ENCODE measurements at regions not wholly inside any gene's neighbourhood (a gene's known extent, or its start where the extent isn't known, plus 50 kb on each side); places are given as distances from the start of the nearest gene placed in this dataset.
"Not testable (repeated sequence)": the region's sequence is repeated elsewhere in the genome, so short reads cannot be mapped to it uniquely, and the experiment has no call there.

DNA sequence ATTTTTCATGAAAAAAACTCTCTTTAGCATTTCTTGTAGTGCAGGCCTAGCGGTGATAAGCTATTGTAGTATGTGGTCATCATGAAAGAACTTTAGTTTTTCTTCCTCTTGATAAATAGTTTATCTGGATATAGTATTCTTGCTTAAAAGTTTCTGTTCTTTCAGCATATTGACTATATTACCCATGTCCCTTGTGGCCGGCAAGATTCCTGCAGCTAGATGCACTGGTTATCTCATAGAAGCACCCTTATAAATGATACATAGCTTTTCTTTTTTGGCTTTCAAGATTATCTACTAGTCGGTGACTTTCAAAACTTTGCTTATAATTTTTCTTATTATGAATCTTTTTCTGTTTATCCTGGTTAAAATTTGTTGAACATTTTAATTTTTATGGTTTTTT, 234.8 kb downstream of the ALG10 start:
- TF ChIP-seq FOXP2 (optimal IDR thresholded peaks at IDR 0.05; ENCODE audit: control extremely low read depth, extremely low read length, insufficient read depth) (no peak), EZH2 (IDR thresholded peaks at IDR 0.05) (no peak), POLR2AphosphoS5 (IDR thresholded peaks at IDR 0.05; ENCODE audit: borderline replicate concordance, low read depth, low read length) (no peak)
- Histone ChIP-seq H3K4me3 (no peak overlapping the region), H3K36me3 (ENCODE audit: insufficient read depth, low read length) (no peaks in the 10 kb centered on the region), H3K9me3 (ENCODE audit: low read depth, low read length) (no peaks in the 10 kb centered on the region), H3K27ac (no peak overlapping the region), H3K9ac (ENCODE audit: insufficient read length) (no peak overlapping the region)
- no peak for DNase-seq (ENCODE audit: low read depth, low spot score)

DNA sequence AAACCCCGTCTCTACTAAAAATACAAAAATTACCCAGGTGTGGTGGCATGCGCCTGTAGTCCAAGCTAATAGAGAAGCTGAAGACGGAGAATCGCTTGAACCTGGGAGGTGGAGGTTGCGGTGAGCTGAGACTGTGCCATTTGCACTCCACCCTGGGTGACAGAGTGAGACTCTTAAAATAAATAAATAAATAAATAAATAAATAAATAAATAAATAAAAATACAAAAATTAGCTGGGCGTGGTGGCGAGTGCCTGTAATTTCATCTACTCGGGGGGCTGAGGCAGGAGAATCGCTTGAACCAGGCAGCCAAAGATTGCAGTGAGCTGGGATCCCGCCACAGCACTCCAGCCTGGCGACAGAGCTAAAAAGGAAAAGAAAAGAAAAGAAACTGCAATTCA, 239.8 kb downstream of the ALG10 start:
- not testable (repeated sequence) for H3K36me3 ChIP-seq (ENCODE audit: insufficient read depth, low read length); DNase-seq (ENCODE audit: low read depth, low spot score); H3K27ac ChIP-seq; H3K9ac ChIP-seq (ENCODE audit: insufficient read length); H3K9me3 ChIP-seq (ENCODE audit: low read depth, low read length); H3K4me3 ChIP-seq

DNA sequence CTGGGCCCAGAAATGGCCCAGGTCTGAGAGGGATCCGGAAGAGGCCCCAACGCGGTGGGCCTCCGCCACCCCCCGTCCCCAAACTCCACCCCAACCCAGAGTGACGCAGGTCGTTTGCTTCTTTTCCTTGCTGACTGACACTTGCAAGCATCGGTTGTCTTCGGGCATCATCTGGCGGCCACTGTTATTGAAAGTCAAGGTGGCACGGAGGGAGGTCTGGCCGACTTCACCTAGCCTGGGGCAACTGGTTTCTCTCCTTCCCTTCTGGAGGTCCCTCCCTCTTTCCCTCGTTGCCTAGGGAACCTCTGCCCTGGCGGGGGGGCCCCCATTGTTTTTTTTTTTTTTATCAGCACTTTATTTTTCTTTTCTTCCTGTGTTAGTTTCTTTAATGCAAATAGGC, 241.8 kb downstream of the ALG10 start:
- TF ChIP-seq EZH2 (IDR thresholded peaks at IDR 0.05) (no peak), FOXP2 (optimal IDR thresholded peaks at IDR 0.05; ENCODE audit: control extremely low read depth, extremely low read length, insufficient read depth) (no peak), POLR2AphosphoS5 (IDR thresholded peaks at IDR 0.05; ENCODE audit: borderline replicate concordance, low read depth, low read length) (no peak)
- no peak overlapping the region for H3K27ac ChIP-seq

DNA sequence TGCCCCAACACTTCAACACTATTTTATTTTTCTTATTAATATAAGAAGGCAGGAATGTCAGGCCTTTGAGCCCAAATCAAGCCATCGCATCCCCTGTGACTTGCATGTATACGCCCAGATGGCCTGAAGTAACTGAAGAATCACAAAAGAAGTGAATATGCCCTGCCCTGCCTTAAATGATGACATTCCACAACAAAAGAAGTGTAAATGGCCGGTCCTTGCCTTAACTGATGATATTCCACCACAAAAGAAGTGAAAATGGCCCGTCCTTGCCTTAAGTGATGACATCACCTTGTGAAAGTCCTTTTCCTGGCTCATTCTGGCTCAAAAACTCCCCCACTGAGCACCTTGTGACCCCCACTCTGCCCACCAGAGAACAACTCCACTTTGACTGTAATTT, 251.4 kb downstream of the ALG10 start:
- H3K27ac ChIP-seq; DNase-seq (ENCODE audit: low read depth, low spot score); H3K36me3 ChIP-seq (ENCODE audit: insufficient read depth, low read length); H3K9me3 ChIP-seq (ENCODE audit: low read depth, low read length); H3K4me3 ChIP-seq; H3K9ac ChIP-seq (ENCODE audit: insufficient read length): not testable (repeated sequence)

More for the DNA sequence above, 241.8 kb downstream of the ALG10 start:
- no peak for DNase-seq (ENCODE audit: low read depth, low spot score)
- Histone ChIP-seq H3K9ac (ENCODE audit: insufficient read length) (no peak overlapping the region), H3K36me3 (ENCODE audit: insufficient read depth, low read length) (no peaks in the 10 kb centered on the region), H3K4me3 (no peak overlapping the region), H3K9me3 (ENCODE audit: low read depth, low read length) (no peaks in the 10 kb centered on the region)

DNA sequence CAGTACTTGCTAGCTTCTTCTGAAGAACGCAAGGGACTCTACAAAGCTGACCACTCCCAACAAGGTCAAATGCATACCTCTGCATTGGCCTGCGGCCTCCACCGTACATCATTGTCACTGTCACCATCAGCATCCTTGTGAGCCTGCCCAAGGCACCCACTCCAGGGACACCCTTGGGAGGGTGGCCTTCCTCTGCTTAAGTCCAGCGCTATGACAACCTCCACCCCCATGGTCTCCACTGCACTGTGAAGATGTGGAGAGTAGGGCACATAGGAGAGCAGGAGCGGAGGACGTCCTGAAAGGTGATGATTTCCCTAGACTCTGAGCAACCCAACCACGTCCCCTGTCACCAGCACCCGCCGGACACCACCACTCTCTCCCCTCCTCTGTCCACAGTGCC, 252.8 kb downstream of the ALG10 start:
- H3K27ac ChIP-seq = no peak overlapping the region
- no peak overlapping the region for H3K4me3 ChIP-seq
- H3K9me3 ChIP-seq (ENCODE audit: low read depth, low read length) = no peaks in the 10 kb centered on the region
- no peaks in the 10 kb centered on the region for H3K36me3 ChIP-seq (ENCODE audit: insufficient read depth, low read length)
- TF ChIP-seq EZH2 (IDR thresholded peaks at IDR 0.05) (no peak), FOXP2 (optimal IDR thresholded peaks at IDR 0.05; ENCODE audit: control extremely low read depth, extremely low read length, insufficient read depth) (no peak), POLR2AphosphoS5 (IDR thresholded peaks at IDR 0.05; ENCODE audit: borderline replicate concordance, low read depth, low read length) (no peak)
- no peak for DNase-seq (ENCODE audit: low read depth, low spot score)
- no peak overlapping the region for H3K9ac ChIP-seq (ENCODE audit: insufficient read length)

DNA sequence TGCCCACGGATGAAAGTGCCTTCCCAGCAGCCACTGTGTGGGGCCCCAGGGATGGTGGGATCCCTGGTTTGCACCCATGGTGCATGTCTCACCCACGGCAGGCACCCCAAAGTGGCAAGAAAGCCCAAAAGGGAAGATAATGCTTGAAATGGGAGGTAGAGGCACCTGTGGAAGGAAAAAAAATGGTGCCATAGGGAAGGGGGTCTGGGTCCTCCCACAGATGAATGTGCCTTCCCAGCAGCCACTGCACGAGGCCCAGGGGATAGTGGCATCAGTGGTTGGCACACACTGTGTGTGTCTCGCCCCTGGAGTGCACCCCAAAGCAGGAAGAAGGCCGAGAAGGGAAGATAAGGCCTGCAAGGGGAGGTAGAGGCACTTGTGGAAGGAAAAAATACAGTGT, 264.2 kb downstream of the ALG10 start:
- Histone ChIP-seq H3K9me3 (ENCODE audit: low read depth, low read length) (no peaks in the 10 kb centered on the region), H3K36me3 (ENCODE audit: insufficient read depth, low read length) (no peaks in the 10 kb centered on the region), H3K27ac (no peak overlapping the region), H3K4me3 (no peak overlapping the region), H3K9ac (ENCODE audit: insufficient read length) (no peak overlapping the region)
- TF ChIP-seq POLR2AphosphoS5 (IDR thresholded peaks at IDR 0.05; ENCODE audit: borderline replicate concordance, low read depth, low read length) (no peak), EZH2 (IDR thresholded peaks at IDR 0.05) (no peak), FOXP2 (optimal IDR thresholded peaks at IDR 0.05; ENCODE audit: control extremely low read depth, extremely low read length, insufficient read depth) (no peak)
- DNase-seq (ENCODE audit: low read depth, low spot score) = no peak

DNA sequence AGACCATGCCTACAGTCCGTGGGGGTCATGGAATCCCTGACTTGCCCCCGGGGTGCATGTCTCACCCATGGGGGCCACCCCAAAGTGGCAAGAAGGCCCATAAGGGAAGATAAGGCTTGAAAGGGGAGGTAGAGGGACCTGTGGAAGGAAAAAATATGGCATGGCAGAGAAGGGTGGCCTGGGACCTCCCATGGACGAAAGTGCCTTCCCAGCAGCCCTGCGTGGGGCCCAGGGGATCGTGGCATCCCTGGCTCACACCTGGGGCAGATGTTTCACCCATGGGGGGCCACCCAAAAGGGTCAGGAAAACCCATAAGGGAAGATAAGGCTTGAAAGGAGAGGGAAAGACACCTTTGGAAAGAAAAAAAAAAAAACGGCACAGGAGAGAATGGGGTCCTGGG, 264.6 kb downstream of the ALG10 start:
- H3K9me3 ChIP-seq (ENCODE audit: low read depth, low read length) = no peaks in the 10 kb centered on the region
- TF ChIP-seq FOXP2 (optimal IDR thresholded peaks at IDR 0.05; ENCODE audit: control extremely low read depth, extremely low read length, insufficient read depth) (no peak), POLR2AphosphoS5 (IDR thresholded peaks at IDR 0.05; ENCODE audit: borderline replicate concordance, low read depth, low read length) (no peak), EZH2 (IDR thresholded peaks at IDR 0.05) (no peak)

DNA sequence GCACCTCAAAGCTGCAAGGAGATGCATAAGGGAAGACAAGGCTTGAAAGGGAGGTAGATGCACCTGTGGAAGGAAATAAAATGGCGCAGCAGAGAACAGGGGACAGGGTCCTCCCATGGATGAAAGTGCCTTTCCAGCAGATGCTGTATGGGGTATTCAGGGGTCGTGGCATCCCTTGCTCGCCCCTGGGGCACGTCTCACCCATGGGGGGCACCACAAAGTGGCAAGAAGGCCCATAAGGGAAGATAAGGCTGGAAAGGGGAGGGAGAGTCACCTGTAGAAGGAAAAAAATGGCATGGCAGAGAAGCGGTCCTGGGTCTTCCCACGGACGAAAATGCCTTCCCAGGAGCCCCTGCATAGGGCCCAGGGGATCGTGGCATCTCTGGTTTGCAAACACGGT, 265.1 kb downstream of the ALG10 start:
- no peak for DNase-seq (ENCODE audit: low read depth, low spot score)
- no peaks in the 10 kb centered on the region for H3K9me3 ChIP-seq (ENCODE audit: low read depth, low read length)

More for the DNA sequence above, 264.6 kb downstream of the ALG10 start:
- no peak overlapping the region for H3K4me3 ChIP-seq
- no peak overlapping the region for H3K9ac ChIP-seq (ENCODE audit: insufficient read length)
- no peaks in the 10 kb centered on the region for H3K36me3 ChIP-seq (ENCODE audit: insufficient read depth, low read length)
- no peak overlapping the region for H3K27ac ChIP-seq
- DNase-seq (ENCODE audit: low read depth, low spot score) = no peak

DNA sequence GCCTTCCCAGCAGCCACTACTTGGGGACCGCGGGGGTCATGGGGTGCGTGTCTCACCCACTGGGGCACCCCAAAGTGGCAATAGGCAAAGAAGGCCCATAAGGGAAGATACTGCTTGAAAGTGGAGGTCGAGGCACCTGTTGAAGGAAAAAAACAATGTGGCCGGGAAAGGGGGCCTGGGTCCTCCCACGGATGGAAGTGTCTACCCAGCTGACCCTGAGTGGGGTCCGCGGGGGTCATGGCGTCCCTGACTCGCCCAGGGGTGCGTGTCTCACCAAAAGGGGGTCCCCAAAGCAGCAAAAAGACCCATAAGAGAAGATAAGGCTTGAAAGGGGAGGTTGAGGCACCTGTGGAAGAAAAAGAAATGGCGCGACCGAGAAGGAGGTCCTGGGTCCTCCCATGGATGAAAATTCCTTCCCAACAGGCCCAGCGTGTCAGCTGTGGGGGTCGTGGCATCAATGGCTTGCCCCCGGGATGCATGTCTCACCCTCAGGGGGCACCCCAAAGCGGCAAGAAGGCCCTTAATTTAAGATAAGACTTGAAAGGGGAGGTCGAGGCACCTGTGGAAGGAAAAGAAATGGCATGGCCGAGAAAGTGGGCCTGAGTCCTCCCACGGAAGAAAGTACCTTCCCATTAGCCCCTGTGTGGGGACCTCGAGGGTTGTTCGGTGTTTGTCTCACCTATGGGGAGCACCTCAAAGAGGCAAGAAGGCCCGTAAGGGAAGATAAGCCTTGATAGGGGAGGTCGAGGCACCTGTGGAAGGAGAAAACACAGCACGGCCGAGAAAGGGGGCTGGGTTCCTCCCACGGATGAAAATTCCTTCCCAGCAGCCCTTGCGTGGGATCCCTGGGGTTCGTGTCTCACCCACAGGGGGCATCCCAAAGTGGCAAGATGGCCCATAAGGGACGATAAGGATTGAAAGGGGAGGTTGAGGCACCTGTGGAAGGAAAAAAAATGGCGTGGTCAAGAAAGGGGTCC, 266.0 kb downstream of the ALG10 start:
- Histone ChIP-seq H3K9me3 (ENCODE audit: low read depth, low read length) (no peaks in the 10 kb centered on the region), H3K27ac (no peak overlapping the region), H3K4me3 (no peak overlapping the region), H3K36me3 (ENCODE audit: insufficient read depth, low read length) (no peaks in the 10 kb centered on the region), H3K9ac (ENCODE audit: insufficient read length) (no peak overlapping the region)
- no peak for DNase-seq (ENCODE audit: low read depth, low spot score)
- no peak for TF ChIP-seq POLR2AphosphoS5 (IDR thresholded peaks at IDR 0.05; ENCODE audit: borderline replicate concordance, low read depth, low read length)
- no peak for TF ChIP-seq EZH2 (IDR thresholded peaks at IDR 0.05)
- no peak for TF ChIP-seq FOXP2 (optimal IDR thresholded peaks at IDR 0.05; ENCODE audit: control extremely low read depth, extremely low read length, insufficient read depth)

More for the DNA sequence above, 265.1 kb downstream of the ALG10 start:
- Histone ChIP-seq H3K36me3 (ENCODE audit: insufficient read depth, low read length) (no peaks in the 10 kb centered on the region), H3K9ac (ENCODE audit: insufficient read length) (no peak overlapping the region), H3K27ac (no peak overlapping the region), H3K4me3 (no peak overlapping the region)
- no peak for TF ChIP-seq FOXP2 (optimal IDR thresholded peaks at IDR 0.05; ENCODE audit: control extremely low read depth, extremely low read length, insufficient read depth)
- no peak for TF ChIP-seq POLR2AphosphoS5 (IDR thresholded peaks at IDR 0.05; ENCODE audit: borderline replicate concordance, low read depth, low read length)
- no peak for TF ChIP-seq EZH2 (IDR thresholded peaks at IDR 0.05)
